DMS 273 (cell line): ENCODE measurements at regions not wholly inside any gene's neighbourhood (a gene's known extent, or its start where the extent isn't known, plus 50 kb on each side); places are given as distances from the start of the nearest gene placed in this dataset.
A peak's percentile ranks its signal among the peaks of the same experiment; 100 is the strongest.

Experiments
- DNase-seq: peaks from one replicate; lab custom pipeline; 2025; ENCODE audit not compliant: unreplicated experiment; lab: John Stamatoyannopoulos, UW

DNA sequence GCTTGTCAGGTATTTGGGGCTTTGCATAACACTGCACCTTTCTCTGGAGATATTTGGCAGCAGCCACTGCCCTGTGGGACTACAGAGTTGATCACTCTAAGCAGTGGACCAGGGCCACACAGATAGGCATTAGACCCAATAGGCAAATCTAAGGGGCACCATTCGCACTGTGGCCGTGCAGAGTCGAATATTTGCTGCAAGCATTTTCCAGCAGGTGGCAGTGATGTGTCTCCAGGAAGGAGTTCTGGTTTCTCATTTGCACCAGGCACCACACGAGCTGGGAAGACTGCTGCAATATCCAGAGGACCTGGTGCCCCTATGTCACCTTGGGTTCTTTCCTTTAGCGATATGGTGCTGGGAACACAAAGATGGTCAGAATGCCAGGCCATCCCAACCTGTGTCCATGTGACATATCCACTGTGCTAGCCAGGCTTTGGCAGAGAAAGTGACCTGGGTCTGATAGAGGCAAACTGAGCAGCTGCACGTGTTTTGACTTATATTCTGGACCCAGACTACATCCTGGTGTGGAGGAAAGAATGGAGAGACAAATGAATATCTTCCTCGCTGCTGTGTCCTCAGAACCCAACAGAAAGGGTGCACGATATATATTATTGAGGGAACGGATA lies 318.7 kb downstream of the BUD13 start:
- peak; percentile 48 for DNase-seq

DNA sequence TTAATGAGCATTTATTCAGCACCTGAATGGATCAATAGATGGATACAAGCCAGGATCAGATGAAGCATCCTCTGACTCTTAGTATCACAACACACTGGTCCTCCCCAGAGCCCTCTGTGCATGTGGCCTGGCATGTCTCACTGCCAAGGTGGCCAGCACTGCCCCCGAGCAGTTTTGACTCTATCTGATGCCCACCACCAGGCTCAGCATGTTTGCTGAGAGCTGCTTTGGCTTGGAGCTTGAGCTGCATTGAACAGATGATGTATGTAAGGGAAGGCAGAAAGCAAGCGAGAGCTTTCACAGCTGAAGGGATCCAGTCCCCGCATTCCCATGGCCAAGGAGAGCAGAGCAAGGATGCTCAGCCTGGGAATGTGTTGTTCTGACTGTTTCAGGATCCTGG lies 320.3 kb downstream of the BUD13 start:
- no peak for DNase-seq

DNA sequence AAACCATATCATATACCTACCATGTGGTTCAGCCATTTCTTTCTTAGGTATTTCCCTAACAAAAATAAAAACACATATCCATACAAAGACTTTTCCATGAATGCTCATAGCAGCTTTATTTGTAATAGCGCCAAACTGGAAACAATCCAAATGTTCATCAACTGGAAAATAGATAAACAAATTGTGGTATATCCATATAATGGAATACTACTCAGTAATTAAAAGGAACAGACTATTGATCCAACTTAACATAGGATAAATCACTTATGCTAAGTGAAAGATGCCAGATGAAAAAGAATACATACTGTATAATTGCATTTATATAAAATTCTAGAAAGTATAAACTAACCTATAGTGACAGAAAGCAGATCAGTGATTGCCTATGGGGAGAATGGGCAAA lies 323.3 kb downstream of the BUD13 start:
- no peak for DNase-seq

DNA sequence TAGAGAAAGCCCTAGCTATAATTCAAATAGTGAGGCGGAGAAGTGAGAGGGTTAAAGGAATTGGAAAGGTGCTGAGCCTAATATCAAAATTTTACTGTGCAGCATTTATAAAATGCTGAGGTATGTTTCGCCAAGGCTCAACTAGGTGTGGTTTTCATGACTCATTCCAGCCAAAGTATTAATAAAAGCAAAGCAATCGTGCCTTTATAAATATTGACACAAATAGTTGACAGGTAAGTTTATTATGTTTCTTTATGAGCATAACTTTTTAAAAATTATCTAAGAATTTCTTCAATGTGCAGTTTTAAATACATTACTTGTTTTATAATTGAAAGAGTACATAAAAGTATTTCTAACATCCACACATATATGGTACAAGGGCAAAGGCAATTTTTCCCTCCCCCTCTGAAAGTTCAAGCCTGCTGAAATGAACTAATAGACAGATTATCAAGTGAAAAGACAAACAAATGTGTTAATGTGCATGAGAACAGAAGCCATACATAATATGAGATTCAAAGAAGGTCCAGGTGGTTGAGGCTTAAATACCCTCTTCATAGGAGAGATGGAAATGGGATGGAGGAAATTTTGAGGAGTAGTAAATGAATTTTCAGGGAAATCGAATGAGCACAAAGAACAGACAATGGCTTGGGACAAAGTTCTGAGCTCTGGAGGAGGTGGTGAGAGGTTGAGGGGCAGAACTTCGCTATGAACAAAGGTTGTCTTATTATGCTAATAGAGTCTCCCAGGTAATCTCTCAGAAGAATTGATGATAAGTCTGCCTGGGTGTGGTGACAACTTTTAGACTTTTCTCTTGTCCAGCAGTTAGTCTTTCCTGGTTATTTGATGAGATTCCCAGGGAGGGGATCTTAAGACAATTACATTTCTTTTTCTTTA lies 326.5 kb downstream of the BUD13 start:
- no peak for DNase-seq

DNA sequence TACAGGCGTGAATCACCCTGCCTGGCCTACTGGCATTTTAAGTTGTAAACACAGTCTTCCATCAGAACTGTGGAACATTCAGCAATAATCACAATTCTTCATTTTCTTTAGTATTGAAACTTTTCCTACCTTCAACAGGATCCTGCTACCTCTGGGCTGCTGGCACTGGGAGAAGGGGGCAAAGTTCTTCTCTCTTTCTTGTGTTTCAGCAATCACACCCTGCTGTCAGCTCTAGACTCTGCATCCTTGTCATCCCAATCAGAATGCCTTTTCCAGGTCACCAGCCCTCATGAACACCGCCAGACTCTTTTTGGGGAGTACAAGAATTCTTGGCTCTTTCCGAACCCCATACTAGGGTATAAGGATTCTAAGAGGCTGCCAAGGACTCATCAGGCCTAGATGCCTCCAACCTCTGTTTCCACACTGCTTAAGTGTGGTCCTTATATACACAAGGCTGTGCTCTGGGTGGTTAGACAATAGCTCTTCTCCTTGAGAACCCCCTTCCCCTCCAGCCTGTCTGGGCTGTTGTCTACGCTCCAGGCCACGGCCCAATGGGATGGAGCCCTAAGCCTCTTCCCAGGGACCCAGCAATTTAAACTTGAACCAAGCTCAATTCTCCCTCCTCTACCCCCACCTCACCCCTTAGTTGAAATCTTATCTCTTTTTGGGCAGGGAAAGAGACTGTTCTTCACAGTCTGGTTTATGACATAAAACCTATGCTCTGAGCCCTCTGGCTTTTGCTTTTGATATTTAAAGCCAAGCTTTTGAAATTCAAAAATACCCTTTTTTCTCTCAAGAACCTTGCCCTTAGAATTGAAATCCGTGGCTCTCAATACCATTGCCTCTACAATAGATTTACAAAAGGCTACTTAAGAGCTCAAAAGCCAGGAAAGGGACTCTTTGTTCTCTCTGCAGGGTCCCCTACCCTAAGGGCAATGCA lies 327.4 kb downstream of the BUD13 start:
- DNase-seq = no peak

DNA sequence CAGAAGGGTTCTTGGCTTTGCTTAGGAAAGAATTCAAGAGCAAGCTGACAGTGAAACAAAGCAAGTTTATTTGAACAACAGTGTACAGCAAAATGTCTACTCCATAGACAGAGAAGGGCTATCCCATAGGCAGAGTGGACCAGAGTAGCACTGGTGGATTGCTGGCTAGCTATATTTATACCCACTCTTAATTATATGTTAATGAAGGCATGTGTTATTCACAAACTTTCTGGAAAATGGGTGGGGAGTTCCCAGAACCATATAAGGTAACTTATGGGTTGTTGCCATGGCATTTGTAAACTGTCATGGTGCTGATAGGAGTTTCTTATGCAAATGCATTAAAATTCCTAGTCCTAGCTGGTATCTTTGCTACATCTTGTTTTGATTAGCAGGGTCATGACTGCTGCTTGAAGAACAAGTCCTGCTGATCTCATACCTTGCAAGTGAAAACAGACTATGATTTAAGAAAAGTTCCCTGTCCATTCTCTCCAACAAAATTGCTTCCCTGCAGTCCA lies 330.5 kb downstream of the BUD13 start:
- no peak for DNase-seq

DNA sequence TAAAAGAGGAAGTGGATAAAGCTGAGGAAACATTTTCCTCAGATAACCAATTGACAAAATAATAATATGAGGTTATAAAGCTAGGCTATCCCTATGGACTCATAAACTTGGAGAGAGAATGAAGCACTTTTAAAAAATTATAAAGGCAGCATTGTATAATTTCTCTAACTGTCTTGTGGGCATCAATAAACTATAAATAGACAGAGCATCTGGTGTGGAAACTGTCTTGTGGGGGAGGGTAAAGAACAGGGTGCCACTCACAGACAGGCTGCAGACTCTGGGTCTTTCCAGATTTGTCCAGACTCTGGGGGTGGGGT lies 333.5 kb downstream of the BUD13 start:
- no peak for DNase-seq

DNA sequence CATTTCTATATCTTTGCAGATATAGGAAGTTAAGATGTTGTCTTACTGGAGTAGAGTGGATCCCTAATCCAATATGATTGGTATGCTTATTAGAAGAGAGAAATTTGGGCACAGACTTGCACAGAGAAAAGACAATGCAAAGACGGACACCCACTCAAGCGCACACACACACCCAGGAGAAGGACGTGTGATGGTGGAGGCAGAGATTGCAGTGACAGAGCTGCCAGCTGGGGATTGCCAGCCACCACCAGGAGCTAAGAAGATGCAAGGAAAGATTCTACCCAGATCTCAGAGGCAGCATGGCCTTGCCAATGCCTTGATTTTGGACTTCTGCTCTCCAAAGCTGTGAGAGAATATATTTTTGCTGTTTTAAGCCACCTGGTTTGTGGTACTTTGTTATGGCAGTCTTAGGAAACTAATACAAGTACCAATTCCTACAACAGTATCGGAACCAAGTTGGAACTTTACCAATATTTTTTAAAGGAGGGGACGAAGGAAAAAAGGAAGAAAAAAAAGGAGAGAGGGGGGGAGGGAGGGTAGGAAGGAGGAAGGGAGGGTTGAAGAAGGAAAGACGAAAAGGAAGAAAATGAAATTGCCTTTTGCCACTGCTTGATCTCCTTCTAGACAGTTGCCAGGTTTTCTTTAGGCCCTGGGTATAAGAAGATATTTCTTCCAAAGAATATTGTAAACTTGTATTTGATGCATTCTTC lies 334.0 kb downstream of the BUD13 start:
- DNase-seq = no peak

DNA sequence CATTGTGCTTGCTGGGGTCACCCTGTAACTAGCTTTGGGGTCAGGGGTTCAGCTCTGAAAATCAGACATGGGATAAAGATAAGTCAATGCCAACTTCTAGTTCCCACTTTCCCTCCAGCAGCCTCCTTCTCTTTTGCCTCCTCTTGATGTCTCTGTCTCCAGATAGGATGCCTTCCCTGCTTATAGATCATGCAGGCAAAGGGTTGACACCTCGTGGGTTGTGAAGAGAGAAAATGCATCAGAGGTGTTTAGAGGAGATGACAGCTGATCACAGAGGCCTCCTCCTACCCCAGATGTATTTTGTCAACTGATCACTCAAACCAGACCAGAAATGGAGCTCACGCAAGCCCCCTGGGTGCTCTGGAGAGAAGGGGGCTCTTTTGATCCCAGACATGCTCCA lies 337.8 kb downstream of the BUD13 start:
- no peak for DNase-seq

DNA sequence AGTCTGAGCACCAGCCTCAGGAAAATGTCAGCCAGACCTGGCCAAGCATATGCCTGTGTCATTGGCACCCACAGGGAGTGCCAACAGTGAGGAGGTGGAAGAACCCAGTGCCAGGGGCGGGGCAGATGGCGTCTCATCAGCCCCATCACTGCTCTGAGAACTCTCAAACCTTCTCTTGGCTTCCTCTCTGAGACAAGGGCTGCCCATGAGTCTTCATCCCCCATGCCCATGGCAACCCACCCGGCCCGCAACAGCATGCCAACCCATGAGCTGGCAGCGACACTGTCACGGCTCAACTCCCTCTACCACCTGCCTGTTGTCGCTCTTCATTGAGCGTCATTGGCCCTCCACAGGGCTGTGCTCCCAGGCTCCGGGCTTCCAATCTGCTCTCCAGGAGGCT lies 340.5 kb downstream of the BUD13 start:
- no peak for DNase-seq

DNA sequence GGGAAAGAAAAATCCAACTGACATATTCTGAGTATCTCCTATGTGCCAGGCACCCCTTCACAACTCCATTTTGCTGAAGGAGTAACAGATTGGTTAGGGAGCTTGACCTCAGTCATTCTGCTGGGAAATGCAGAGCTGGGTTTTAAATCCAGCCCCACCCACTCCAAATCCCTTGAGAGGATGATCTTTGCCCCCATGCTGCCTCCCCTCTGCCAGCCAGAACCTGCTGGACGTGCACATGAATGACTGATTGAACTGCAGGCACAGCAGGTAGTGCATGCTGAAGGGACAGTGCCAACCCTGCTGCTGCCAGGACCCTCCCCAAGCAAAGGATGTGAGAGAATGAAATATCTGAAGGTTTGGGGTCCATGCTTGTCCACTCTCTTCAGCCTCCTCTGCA lies 340.9 kb downstream of the BUD13 start:
- DNase-seq = no peak

DNA sequence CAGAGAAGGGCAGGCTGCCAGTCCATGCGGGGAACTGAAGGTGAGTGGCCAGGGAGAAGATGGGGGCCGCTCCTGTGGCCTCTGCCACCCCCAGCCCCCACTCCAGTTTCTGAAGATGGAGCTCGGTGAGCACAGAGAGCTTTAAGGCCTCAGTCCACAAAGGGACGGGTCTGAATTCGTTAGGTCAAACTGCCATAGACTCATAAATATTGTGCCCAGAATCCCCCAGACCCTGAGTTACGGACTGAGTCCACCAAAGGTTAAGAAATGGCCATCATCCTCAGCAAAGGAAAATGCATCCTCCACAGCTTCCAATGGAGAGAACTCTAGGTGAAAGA lies 344.2 kb downstream of the BUD13 start:
- no peak for DNase-seq

DNA sequence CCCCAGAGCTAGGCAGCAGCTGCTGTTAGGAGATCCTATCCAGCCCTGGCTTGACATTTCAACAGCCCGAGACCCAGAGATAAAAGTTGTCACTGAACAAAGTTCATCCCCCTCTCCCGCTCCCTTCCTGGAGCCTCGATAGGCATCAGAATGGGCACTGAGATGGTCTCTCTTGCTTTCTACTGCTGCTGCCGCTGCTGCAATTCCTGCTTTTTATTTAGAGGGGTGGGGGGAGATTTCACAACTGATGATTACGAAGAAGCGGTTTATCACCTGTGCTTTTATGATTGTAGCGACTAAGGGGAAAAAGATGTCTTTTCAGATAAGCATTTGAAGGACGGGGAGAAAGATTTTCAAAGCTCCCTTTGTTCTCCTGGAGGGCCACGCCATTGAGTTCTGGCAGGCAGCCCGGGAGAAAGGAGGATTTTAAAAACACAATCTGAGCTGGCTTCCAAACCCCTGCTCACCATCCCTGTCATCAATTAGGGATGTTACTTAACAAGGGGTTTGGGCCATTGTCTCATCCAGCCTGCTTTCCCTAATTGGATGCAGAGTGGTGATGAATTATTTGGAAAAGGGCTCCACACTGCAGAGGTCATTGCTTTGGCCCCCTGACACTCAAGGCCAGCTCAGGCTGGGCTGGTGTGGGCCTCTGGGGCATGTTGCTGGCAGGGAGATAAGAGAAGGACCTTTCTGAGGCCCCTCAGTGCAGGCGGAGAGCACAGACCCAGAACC lies 344.7 kb downstream of the BUD13 start:
- DNase-seq = no peak

DNA sequence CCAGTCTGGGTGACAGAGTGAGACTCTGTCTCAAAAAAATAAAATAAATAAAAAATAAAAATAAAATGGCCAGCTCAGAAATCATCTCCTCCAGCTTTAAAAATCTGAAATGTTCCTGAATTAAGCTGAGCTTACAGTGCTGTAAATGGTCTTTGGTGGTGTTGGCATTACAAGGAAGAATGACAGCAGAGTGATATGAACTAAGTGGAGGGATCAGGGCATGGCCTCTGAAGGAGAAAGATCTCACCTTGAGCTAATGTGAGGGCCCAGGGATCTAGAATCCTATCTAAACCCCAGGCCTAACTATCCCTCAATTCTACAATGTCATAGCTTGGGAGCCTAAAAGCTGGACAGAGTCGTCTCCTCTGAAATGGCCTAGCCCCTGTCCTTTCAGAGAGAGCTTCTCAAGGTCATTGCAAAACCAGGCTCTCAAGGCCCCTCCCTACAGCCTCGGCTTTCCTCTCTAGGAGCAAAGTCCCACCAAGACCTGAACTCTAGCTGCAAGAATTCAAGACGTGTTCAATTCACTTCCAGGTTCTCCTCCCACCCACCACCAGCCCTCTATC lies 345.4 kb downstream of the BUD13 start:
- no peak for DNase-seq

DNA sequence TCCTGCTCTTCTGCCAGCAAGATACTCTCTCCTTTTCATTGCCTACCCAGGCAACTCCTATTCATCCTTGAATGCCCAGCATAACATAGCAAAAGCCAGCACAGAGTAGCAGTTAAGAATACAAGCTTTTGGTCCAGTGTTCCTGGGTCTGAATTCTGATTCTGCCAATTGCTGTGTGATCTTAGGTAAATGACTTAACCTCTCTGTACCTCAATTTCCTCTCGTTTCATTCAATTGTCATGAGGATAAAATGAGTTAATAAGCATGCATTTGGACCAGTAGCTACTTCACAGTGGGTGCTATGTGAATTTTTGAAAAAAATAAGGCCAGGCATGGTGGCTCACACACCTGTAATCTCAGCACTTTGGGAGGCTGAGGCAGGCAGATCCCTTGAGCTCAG lies 346.0 kb downstream of the BUD13 start:
- DNase-seq = no peak

DNA sequence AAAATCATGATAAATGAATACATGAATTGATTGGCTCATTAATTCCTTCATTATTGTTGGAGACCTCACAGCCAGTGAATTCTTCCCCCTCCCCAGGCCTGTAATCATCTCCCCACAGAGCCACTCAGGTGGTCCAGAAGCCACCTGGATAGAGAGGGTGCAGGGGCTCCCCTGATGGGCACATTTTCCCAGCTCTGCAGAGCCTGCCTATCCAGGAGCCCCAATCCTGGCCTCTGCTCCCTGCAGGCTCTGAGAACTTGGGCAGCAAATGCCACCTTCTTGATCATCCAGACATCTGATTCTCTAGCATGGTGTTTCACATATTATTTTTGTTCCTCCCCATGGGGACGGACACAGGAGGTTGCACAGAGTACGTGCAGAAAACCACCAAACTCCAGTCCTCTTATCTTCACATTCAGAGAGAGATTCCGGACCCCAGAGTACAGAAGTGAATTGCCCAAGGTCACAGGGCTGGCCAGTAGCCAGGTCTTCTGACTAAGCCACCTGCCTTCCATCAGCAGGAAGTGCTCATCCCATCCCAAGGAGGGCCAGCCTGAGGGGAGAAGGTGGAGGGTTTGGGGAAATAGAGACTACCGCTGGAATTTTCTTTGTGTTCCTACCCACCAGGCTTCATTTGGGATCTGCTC lies 348.0 kb downstream of the BUD13 start:
- no peak for DNase-seq

DNA sequence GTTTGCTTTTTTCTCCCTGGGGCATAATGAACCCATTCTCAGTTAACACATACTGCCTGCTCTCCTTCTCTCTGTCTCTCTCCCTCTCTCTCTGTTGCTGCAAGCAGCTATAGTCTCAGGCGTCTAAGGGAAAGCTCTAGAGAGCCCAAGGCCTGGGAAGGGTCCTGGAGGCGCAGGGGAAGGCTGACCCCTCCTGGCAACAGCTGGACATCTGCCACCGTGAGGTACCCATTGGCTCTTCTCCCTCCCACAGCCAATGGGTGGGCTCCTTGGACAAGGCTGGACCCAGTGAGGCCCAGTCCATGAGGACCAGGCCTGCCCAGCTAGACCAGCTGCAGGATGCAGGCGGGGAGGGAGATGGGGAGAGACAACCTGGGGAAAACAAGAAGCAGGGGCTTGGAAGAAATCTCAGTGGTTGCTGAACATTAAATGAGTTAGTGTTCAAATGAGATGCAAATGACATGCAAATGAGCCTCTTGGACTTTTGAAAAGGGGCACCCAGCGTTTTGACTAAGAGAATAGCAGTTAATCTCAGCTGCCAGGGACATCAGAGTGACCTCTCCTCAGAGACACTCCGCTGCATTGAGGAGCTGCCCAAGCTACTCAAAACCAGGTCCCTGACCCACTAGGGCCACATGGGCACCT lies 349.7 kb downstream of the BUD13 start:
- no peak for DNase-seq

DNA sequence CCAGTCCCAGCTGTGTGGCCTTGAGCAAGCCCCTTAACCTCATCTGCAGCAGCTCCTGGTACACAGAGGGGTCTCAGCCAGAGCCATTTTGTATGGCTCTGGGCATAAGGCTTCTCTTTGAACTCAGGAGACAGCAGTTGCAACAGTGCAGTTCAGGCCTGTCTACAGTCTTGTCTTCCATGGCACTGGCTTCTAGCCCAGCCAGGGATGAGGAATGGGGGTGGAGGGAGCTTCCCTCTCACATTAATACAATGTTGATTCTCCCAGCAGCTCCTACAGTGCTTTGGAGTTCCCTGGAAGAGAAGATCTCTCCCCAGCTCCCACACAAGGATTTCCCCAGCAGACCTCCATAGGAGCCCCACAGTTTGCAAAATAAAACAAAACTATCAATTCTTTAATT lies 350.2 kb downstream of the BUD13 start:
- no peak for DNase-seq
